GM13977 (cell line): ENCODE measurements at regions not wholly inside any gene's neighbourhood (a gene's known extent, or its start where the extent isn't known, plus 50 kb on each side); places are given as distances from the start of the nearest gene placed in this dataset.

ENCODE experiments used
- DNase-seq: peaks from one replicate; pipeline ENCODE4 v3.0.0; 2012; ENCODE audit warnings: low spot score
- CTCF ChIP-seq: IDR thresholded peaks from 2 replicates; pipeline ENCODE4 v1.5.1; 2012; ENCODE audit warnings: mild to moderate bottlenecking, control low read depth; ENCODE audit not compliant: insufficient read depth; ENCODE audit errors: extremely low read depth, missing control alignments
- in situ Hi-C: fragments of 300-500 bp; cut with MboI; formaldehyde crosslinking; loops from one replicate; pipeline ENCODE4 v1.12.0; 2022; ENCODE audit warnings: low sequenced_read_pairs, low pct_unique_long_range_greater_than_20kb, mixed read lengths, inconsistent platforms; ENCODE audit not compliant: unreplicated experiment

- no peak for DNase-seq
- in situ Hi-C loops, result no loop called here
- TF ChIP-seq CTCF, result no peak
Observed at GRCh38 chr13:47461816-47462215, 539.3 kb downstream of the SUCLA2 start.

- peak; percentile 33 for TF ChIP-seq CTCF
- no peak for DNase-seq
- in situ Hi-C loops, result no loop called here
Observed at GRCh38 chr13:47459512-47459911, 541.6 kb downstream of the SUCLA2 start.

- no peak for TF ChIP-seq CTCF
- DNase-seq, result no peak
- in situ Hi-C loops, result no loop called here
Observed at GRCh38 chr13:47457626-47458025, 543.4 kb downstream of the SUCLA2 start.

GRCh38 chr13:47455626-47456025, 545.4 kb downstream of the SUCLA2 start:
- DNase-seq, result no peak
- in situ Hi-C loops, result no loop called here
- peak; percentile 2 for TF ChIP-seq CTCF

- DNase-seq, result no peak
- in situ Hi-C loops, result no loop called here
- TF ChIP-seq CTCF, result no peak
Observed at GRCh38 chr13:47454986-47455385, 546.1 kb downstream of the SUCLA2 start.

- TF ChIP-seq CTCF, result no peak
- in situ Hi-C loops, result no loop called here
- no peak for DNase-seq
Observed at GRCh38 chr13:47437406-47437805, 540.6 kb upstream of the HTR2A start.

GRCh38 chr13:47433461-47434005, 536.7 kb upstream of the HTR2A start:
- no peak for DNase-seq
- no peak for TF ChIP-seq CTCF
- in situ Hi-C loops, result no loop called here
